ENCODE measurements at regions not wholly inside any gene's neighbourhood (a gene's known extent, or its start where the extent isn't known, plus 50 kb on each side); places are given as distances from the start of the nearest gene placed in this dataset.

GRCh38 chr4:20096911-20097310 is 154.8 kb upstream of the SLIT2 start:
- TF ChIP-seq ARNTL (CRISPR knock-in tag; IDR thresholded peaks at IDR 0.05; ENCODE audit: borderline replicate concordance, low read depth) (no peak), OSR1 (CRISPR knock-in tag; IDR thresholded peaks at IDR 0.05) (no peak), TCF4 (CRISPR knock-in tag; IDR thresholded peaks at IDR 0.05; ENCODE audit: borderline replicate concordance) (no peak), ESRRG (CRISPR knock-in tag; IDR thresholded peaks at IDR 0.05) (no peak), PPARA (CRISPR knock-in tag; IDR thresholded peaks at IDR 0.05; ENCODE audit: borderline replicate concordance) (no peak), ISL1 (CRISPR knock-in tag; IDR thresholded peaks at IDR 0.05) (no peak)

Measured in SK-N-SH treated with all-trans-retinoic acid at 6 μM for 48 hours (cell line).